HG02610 (cell line): ENCODE measurements at regions not wholly inside any gene's neighbourhood (a gene's known extent, or its start where the extent isn't known, plus 50 kb on each side); places are given as distances from the start of the nearest gene placed in this dataset.

Source experiments
- ATAC-seq: cut with Tn5 transposase; IDR thresholded peaks from one replicate; pipeline ENCODE4 v1.9.1; 2021; ENCODE audit warnings: mild to moderate bottlenecking, moderate library complexity; ENCODE audit not compliant: unreplicated experiment

- ATAC-seq, result no peak
These were observed 477.8 kb upstream of the MKI67 start for GRCh38 chr10:128604025-128604424.

DNA sequence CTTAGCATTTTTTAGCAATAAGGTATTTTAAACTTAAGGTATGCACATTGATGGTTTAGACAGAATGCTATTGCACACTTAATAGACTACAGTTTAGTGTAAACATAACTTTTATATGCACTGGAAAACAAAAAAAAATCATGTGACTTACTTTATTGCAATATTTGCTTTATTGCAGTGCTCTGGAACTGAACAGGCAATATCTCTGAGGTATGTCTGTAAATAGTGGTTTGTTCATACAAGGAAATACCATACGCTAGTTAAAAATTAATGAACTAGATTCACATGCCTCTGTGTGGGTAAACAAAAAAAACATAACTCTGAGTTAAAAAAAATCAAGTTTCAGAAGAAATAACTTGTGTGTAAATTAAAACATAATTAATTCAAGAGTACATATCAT lies 479.0 kb upstream of the MKI67 start:
- ATAC-seq, result no peak

- ATAC-seq, result no peak
These were observed 479.8 kb upstream of the MKI67 start for GRCh38 chr10:128606055-128606454.

DNA sequence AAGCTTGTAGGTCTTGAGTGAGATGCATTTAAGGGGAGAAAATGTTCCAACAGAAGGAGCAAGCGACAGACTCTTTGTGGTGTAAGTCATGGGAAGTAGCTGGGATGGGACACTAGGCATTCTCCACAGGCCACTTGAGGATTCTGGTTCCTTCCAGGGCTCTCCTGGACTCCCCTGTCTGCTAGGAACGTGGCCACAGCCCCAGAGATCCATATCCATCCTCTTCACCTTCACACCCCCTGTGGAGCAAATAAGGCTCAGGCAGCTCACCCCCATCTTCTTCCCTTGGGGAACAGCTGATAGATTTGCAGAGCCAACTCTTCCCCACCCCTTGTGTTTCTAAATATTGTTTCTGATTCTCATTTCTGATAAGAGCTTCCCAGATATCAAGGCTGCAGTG lies 482.6 kb upstream of the MKI67 start:
- ATAC-seq, result no peak

- no peak for ATAC-seq
These were observed 483.2 kb upstream of the MKI67 start for GRCh38 chr10:128609460-128609859.

DNA sequence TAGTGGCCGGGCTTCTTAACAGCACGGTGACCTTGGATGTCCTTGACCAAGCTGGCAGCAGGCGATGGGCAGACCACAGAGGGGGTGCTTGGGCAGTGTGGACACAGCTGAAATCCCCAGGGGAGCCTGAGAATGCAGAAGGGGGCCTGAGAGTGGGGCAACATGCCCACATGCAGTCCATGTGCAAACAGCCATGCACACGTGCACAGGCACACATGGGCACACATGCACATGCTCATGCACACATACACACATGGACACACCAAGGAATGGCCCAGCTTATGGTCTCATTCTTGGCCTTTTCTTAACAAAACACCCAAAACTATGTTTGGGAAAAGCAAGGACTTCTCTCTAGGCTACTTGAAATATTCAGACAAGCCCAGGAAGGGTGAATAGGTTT lies 483.9 kb upstream of the MKI67 start:
- no peak for ATAC-seq

GRCh38 chr10:128612195-128612594 lies 486.0 kb upstream of the MKI67 start:
- no peak for ATAC-seq

DNA sequence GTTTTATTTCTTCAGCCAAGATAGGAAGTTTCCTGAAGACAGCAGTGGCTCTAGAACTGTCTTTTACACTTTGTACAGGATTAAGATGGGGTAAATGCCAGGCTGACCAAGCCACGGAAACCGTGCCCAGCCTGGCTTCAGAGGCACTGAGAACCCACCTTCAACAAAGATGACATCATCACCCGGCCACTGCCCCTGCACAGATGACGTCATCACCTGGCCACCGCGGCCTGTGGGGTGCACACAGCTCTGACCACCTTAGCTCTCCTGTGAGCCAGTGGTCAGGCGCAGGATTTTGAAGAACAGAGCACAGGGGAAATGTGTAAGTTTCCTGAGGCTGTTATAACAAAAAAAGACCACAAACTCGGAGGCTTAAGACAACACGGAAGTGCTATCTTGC lies 486.4 kb upstream of the MKI67 start:
- no peak for ATAC-seq

DNA sequence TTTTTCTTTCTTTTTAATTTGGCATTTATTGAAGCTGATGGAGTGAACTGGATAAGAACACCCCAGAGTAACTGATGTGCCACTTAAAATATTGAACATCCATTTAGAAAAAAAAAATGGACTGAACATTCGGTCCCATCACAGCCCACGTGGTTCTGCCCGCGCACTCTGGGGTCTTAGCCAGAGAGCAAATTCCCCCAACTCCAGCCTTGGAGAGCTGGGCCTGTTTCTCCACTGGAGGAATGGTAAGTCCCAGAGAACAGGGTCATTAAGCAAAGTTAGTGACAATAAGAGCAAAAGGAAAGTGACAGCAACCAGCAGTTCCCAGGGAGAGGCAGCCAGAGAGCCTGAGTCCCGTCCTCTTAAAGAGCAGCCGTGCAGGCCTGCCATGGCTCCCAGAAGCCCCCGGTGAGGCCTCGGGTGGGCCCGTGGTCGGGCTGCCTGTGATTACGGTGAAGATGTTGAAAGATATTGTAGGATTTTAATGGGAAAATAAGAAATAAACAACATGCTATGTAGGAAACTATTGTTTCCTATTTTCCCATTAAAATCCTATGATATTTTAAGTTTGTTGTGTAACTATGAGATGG lies 487.9 kb upstream of the MKI67 start:
- ATAC-seq, result no peak

DNA sequence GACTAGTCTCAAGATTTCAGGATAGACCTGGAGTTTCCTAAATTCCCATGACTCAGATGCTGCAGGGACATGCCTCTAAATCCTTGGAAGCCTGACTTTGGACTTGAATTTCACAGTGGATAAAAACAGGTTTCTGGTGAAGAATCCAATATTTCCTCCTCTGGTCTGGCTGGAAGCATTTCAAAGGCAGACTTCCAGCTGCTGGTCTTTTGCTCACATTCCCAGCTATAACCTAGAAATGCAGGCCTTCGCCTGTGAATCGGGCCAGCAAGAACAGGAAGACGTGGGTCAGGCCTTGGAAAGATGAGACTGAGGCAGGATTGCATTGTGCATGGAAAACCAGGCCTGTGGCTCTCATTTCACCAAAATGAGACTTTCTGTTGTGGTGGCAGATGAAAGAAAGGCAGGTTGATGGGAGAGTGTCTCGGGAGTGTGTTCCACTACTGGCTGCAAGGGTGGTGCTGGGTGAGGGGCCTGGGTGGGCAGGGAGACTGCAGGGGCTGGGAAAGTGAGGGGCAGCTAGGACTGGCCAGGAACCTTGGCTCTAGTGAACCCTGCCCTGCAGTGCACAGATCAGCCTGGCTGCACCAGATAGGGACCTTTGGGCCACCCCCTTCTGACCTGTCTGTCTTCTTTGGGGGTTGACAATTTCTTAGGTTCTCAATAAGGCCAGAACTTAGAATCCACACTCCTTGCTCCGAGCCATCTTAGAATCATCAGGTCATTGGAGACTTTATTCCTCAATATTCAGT lies 488.8 kb upstream of the MKI67 start:
- no peak for ATAC-seq

DNA sequence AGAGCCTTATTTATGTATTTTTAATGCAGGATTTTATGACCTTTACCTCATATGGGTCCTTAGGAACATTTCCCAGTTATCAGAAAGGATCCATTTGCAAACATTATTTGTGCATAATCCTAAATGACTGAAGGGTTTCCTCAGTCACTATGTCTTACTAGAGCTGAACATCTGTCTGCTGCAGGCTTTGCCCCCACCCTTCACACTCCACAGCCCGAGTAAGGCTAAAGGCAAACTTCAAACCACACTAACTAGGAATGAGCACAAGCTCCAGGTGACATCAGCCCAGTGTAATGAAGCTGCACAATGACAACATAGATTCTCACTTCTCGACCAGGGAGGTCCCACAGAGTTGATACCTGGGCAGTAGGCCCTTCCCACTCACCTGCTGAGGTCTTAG lies 491.3 kb upstream of the MKI67 start:
- no peak for ATAC-seq

GRCh38 chr10:128622706-128623105 lies 496.5 kb upstream of the MKI67 start:
- no peak for ATAC-seq

GRCh38 chr10:128623776-128624175 lies 497.6 kb upstream of the MKI67 start:
- ATAC-seq, result no peak

DNA sequence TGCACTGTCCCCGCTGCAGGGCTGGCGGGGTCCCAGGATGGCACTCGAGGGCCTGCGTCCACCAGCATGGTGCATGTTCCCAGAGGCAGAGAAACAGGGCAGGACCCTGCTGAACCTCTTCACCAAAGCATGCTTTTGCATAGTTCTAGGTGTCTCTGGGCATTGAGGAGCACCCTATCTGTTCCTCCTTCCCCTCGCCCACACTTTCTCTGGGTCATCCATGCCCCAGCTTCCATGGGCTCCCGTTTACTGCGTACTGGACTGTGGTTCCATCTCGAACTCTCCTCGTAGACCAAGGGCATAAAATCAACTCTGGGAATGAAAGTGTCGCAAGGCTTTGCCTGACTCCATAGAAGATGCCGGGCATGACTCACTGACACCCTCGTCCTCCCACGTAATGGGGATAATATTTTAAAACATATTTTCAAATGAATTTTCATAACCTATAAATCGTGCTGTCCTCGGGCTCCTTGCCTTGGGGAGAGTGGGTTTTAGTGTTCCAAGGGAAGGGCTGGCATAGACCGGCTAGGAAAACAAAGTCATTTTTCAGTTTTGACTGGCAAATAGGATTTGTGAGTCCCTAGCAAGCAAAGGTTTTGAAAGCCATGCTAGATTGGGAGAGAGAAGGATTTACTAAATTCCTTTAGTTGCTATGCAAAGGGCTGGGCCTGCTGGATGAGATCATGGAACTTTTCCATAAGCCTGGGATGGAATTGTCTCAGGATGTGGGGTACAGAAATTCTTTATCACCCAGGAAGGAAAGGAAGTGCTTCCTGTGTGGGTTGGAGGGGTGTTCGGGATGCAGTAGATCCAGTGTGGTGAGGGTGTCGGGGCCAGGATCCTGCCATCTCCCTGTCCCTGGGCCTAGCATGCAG lies 498.7 kb upstream of the MKI67 start:
- no peak for ATAC-seq

DNA sequence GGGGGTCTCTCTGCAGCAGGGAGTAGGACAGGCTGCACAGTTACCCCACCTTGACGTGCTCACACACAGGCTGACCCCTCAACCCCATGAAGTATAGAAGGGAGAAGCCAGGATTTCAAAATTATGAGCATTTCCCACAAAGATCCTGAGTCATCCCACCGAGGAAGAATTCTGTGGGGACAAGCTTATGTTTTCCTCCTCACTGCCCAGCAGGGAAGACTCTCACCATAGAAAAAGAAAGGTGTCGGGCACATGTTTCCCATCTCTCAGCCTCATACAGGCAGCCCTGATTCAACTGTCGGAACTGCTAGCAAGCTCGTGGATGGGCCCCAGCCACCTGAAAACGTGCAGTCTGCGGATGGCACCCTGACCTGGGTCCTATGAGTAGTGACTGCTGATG lies 499.7 kb upstream of the MKI67 start:
- no peak for ATAC-seq

DNA sequence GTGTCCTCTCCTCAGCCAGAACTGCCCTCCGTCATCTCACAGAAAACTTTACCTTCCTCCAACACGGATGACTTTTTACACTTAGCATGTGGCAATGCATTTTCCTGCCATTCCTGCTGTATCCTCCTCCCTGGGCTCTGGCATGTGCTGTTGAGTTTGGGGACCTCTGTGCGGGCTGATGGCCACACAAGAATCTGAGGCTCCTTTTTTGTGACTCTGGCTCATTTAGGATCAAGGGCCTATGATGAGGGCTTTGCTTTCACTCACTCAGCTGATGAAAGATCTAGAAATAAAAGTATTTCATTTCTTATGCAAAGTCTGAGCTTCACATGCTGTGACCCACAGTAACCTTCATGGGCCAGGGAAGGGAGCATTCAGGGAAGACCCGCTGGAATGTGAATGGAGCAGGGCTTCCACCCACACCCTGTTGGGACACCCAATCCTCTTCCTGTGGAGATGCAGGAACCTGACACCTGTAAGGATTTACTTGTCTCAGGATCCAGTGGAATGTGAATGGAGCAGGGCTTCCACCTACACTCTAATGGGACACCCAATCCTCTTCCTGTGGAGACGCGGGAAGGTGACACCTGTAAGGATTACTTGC lies 500.3 kb upstream of the MKI67 start:
- no peak for ATAC-seq

DNA sequence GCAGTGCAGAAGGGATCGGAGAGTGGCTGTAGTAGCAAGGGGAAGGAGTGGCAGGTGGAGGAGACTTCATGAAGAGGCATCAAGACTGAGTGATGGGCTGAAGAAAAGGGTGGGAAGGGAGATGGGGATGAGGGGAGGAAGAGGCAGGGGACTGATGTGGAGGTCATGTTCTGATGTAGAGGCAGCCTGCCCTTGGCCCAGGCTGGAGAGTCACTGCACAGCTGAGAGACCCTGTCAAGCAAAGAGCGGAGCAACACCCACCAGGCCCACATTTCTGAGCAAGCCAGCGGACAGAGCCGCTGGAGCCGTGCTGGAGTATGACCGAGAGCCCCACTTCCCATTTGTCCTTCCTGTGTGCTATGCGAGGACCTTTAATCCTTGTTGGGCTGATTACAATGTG lies 501.6 kb upstream of the MKI67 start:
- no peak for ATAC-seq

GRCh38 chr10:128628252-128628651 lies 502.0 kb upstream of the MKI67 start:
- ATAC-seq, result no peak

DNA sequence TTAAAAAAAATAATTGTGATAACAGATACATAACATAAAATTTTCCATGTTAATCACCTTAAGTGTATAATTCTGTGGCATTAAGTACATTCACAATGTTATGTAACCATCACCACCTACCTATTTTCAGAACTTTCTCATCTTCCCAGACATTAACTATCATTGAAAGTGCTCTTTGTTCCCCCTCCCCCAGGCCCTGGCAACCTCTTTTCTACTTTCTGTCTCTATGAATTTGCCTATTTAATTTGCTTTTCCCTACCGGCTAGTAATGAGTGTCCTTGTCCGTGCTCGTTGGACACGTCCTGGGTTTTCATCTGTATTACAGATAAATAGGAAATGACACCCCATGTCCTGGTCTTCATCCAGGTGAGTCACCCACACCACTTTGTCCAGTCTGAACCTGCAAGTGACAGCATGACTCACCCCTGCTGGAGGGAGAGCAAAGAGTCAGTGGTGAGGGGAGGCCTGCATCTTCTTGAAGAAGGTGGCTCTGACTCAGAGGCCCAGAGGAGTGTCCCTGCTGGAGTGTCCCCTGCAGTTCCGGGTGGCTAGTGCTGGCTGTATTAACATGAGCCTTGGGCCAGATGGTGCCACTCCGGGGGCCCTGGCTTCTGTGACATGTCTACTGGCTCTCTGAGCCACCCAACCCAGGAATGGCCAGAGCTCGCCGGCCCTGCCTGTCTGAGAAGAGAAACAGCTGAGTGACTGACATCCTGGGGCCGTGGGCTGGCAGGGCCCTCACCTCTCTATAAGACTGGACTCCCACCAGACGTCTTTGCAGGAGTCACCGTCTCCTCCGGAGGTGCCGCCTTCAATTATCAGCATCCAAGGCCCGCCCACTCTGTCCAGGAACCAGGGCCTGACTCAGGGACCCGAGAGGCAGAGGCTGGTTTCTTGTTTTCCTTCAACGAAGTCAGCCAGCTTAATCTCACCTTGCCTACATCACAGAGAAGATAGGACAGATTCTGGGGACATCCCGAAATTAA lies 503.2 kb upstream of the MKI67 start:
- no peak for ATAC-seq

- ATAC-seq, result no peak
These were observed 504.6 kb upstream of the MKI67 start for GRCh38 chr10:128630787-128631252.
